ENCODE measurements at regions not wholly inside any gene's neighbourhood (a gene's known extent, or its start where the extent isn't known, plus 50 kb on each side); places are given as distances from the start of the nearest gene placed in this dataset.

DNA sequence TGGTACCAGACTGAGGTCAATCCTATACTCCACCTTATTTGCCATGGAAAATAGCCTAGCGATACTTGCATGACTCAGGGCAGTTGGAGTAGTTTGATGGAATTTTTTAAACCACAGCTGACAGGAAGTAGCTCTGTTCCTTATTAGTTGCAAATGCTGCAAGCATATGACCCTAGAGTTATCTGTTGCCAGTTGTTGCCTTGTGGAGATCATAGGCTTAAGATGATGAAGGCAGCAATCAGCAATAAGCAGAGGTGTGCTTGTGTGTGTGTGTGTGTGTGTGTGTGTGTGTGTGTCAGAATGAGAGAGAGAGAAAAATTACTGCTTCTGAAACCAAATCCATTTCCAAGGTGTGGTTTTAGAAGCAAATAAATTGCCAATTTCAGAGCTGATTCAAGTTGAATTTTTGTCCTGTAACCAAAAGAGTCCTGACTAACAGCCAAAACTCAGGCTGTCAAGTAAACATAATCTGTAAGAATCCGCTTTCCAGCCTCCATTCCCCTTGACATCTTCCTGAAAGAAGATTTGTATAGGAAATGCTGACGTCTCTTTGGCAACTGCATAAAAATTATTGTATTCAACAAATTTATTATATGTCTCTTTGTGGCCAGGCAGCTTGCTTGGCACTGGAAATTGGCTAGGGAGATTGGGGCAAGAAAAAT lies 141.2 kb downstream of the SERPINI1 start:
- H3K27me3 Mint-ChIP-seq, result no peaks in the 10 kb centered on the region
- H3K36me3 Mint-ChIP-seq, result no peaks in the 10 kb centered on the region
- H3K27ac Mint-ChIP-seq, result no peak overlapping the region
- no peaks in the 10 kb centered on the region for H3K9me3 Mint-ChIP-seq
- no peak for ATAC-seq
- no peaks in the 10 kb centered on the region for H3K4me1 Mint-ChIP-seq
- H3K4me3 Mint-ChIP-seq, result no peak overlapping the region
